GM12891 (cell line): ENCODE measurements at regions not wholly inside any gene's neighbourhood (a gene's known extent, or its start where the extent isn't known, plus 50 kb on each side); places are given as distances from the start of the nearest gene placed in this dataset.

Experiments
- DNase-seq: peaks from one replicate; pipeline ENCODE4 v3.0.0; 2011; ENCODE audit warnings: low spot score; ENCODE audit not compliant: insufficient read length
- FAIRE-seq: peaks from 2 replicates; lab custom pipeline; 2011; peaks lifted over from hg19 to GRCh38; lab: Jason Lieb, UNC
- PAX5 ChIP-seq: IDR thresholded peaks from 2 replicates; pipeline ENCODE4 v1.6.1; 2011; ENCODE audit warnings: low read length, moderate library complexity, mild to moderate bottlenecking; ENCODE audit not compliant: insufficient read depth, severe bottlenecking
- POLR2A ChIP-seq: IDR thresholded peaks from 2 replicates; pipeline ENCODE4 v1.6.1; 2011; ENCODE audit warnings: low read depth, low read length, control low read depth
- POLR2AphosphoS5 ChIP-seq: IDR thresholded peaks from 2 replicates; pipeline ENCODE4 v1.6.1; 2011; ENCODE audit warnings: low read depth, low read length, control low read depth
- POU2F2 ChIP-seq: IDR thresholded peaks from 2 replicates; pipeline ENCODE4 v1.6.1; 2011; ENCODE audit warnings: low read depth, mild to moderate bottlenecking, control low read depth, low read length, moderate library complexity
- SPI1 ChIP-seq: IDR thresholded peaks from 2 replicates; pipeline ENCODE4 v1.6.1; 2011; ENCODE audit warnings: low read depth, low read length, control low read depth
- TAF1 ChIP-seq: IDR thresholded peaks from 2 replicates; pipeline ENCODE4 v1.6.1; 2011; ENCODE audit warnings: low read depth, low read length, control low read depth

DNA sequence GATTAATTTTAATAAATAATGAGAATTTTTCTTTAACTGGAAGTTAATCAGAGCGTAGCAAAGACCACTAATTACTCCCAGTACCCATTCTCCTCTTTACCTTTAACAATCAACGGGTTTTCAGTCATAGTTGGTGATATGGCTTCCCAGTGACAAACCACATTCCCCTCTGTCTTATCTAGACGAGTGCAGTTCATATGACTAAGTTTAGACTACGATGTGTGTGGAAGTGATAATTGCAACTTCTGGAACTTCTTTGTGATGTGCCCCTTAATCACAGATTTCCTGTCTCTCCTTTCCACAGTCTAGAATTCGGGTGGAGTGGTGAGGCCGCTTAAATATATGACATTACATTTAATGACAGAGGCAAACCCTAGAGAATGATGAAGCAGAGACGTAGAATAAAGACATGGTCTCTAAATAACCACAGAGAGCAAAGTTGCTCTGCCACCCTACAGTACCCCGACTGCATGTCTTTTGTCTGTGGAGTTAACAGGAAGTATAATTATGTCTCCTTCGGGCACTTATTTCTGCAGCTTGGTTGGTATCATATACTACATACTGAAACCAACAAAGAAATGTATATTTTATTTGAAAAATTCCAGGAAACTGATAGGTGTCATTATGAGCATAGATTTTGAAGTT is 693.3 kb upstream of the CDH7 start:
- no peak for DNase-seq
- FAIRE-seq = no peak
- TF ChIP-seq POLR2A (no peak), POU2F2 (no peak), SPI1 (no peak), PAX5 (no peak), TAF1 (no peak), POLR2AphosphoS5 (no peak)

DNA sequence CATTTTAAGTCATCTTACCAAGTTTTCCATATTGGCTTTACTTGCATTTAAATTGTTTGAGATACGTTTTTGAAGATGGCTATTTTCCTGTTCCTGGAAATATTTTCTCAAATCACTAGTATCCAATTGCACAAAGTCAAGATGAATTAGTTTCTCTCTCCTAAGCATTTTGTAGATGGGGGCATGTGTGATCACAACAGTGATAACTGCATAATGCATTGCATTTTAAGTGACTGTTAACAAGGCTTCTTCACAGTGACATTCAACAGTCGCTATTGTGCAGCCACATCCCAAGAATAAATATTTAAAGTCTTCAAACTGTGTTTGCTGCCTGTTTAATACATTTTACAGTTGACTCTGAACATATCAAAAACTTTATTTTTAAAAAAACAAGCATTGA is 694.2 kb upstream of the CDH7 start:
- DNase-seq (no peak), FAIRE-seq (no peak)
- TF ChIP-seq TAF1 = no peak
- no peak for TF ChIP-seq POU2F2

DNA sequence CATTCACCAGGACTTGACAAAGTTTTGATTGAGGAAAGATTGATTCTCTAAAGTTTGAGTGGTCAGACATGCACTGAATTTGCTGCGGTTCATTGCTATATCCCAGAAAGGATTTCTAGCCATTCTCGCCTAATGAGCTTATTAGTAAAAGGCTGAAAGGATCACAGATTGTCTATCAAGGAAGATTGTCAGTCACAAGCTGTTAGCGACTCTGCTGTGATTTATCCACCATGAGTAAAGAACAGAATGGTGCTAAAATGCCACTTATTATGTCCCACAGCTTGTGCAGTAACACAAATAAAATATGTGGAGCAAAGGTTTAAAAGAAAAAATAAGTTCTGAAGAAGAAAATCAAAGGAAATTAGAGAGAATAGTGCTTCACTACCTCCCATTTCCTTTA is 701.2 kb upstream of the CDH7 start:
- no peak for DNase-seq
- TF ChIP-seq TAF1 (no peak), POLR2A (no peak), POU2F2 (no peak), SPI1 (no peak), POLR2AphosphoS5 (no peak), PAX5 (no peak)
- FAIRE-seq = no peak

DNA sequence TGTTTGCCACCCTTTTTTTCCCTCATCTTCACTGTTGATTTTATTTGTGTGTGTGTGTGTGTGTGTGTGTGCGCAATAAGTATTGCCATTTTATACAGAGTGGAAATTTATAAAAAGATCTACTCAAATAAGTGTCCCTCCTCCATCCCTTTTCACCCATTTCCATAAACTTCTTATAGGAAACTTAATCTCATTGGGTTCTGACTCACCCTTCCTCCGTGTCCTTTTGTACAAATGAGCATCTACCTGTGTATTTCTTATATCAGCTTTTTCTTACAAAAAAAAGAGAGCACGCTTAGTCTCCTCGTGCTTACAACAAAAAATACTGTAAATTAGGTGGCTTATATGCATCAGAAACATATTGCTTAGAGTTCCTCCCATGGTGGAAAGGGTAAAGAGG is 711.2 kb upstream of the CDH7 start:
- DNase-seq (no peak), FAIRE-seq (no peak)
- no peak for TF ChIP-seq POLR2A
- no peak for TF ChIP-seq POLR2AphosphoS5
- no peak for TF ChIP-seq PAX5
- no peak for TF ChIP-seq SPI1
- TF ChIP-seq POU2F2 = no peak
- no peak for TF ChIP-seq TAF1

DNA sequence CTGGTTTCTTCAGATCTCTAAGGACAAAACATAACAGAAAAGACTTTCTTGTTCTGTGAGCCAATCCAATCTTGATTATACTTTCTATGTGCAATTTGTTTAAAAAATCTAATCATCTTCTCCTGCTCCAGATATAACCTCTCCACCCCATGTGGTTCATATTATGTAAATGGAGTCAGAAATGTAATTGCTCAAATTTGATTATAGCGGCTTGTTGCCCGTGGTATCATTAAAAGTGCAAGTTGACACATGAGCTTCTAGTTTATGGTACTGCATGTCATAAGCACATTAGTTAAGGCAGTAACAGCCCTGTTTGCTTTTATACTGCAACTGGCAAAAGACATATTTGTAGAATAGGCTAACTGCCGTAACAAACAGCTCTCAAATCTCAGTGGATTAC is 715.1 kb upstream of the CDH7 start:
- FAIRE-seq (no peak), DNase-seq (no peak)
- TF ChIP-seq TAF1 = no peak
- TF ChIP-seq POLR2A = no peak
- TF ChIP-seq SPI1 = no peak
- TF ChIP-seq PAX5 = no peak
- no peak for TF ChIP-seq POLR2AphosphoS5
- TF ChIP-seq POU2F2 = no peak

DNA sequence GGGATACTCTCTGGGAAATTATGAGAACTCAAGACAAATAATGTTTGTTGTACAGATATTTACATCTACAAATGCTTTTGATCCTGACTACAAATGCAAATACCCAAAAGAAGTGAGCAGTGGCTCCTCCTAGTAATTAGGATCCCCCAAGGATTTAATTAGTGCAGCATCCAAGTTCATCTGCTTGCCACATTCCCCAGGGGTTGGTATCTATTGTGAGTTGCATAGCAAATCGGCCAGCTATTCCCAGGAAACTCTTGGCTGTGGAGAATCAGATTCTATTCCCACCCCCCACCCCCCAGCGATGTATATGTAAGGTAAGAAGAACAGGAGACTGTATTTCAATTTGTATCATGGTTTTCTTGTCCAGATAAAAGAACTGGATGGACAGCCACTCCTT is 725.1 kb upstream of the CDH7 start:
- DNase-seq = no peak
- no peak for FAIRE-seq
- TF ChIP-seq POLR2A = no peak
- TF ChIP-seq SPI1 = no peak
- no peak for TF ChIP-seq TAF1
- TF ChIP-seq PAX5 = no peak
- TF ChIP-seq POLR2AphosphoS5 = no peak
- TF ChIP-seq POU2F2 = no peak

DNA sequence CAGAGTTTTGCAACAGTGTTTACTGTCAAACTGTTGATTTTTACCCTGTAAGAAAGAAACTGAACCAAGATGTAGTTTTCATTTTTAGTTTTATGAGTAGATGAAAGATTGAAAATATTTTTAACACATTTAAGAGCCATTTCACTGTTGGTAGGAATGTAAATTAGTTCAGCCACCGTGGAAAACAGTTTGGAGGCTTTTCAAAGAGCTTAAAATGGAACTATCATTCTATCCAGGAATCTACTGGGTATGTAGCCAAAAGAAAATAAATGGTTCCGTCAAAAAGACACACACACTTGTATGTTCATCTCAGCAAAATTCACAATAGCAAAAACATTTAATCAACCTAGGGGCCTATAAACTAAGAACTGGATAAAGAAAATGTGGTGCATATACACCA is 729.8 kb upstream of the CDH7 start:
- no peak for FAIRE-seq
- no peak for TF ChIP-seq SPI1
- TF ChIP-seq POLR2AphosphoS5 = no peak
- DNase-seq = no peak

DNA sequence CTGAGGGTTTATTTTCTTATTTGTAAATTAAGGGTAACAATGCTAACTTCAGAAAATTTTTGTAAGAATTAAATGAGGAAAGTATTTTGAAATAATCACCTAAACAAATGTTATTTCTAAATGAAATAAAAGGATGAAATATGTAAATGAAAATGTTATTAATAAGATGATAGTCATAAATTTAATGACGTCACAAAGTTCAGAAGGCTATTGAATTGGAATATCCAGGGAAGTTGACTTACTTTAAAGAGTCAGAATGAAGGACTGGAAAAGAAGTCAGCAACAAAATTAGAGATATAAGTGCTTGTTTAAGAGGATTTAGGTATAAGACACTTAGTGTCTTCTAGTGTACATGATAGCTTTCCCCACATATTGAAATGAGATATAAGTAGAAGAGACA is 732.6 kb upstream of the CDH7 start:
- TF ChIP-seq POLR2AphosphoS5 (no peak), TAF1 (no peak), PAX5 (no peak), POLR2A (no peak), POU2F2 (no peak), SPI1 (no peak)
- FAIRE-seq (no peak), DNase-seq (no peak)

DNA sequence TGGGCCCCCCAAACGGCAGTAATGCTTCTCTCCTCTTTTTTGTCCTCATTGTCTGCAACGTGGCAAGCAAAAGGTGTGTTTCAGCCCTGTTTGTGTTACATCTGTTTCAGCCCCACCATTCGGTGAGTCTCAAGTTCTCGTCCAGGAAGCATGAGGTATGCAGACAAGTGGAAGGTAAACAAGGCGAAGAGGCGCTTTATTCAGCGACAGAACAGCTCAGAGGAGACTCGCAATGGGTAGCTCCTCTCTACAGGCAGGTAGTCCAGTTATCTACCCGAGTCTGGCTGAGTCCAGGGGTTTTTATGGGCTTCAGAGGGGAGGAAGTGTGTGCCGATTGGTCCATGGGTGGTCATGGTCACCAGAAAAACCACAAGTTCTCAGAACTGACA is 733.4 kb upstream of the CDH7 start:
- FAIRE-seq (no peak), DNase-seq (no peak)
- TF ChIP-seq PAX5 (no peak), POLR2A (no peak), POLR2AphosphoS5 (no peak), POU2F2 (no peak), TAF1 (no peak), SPI1 (no peak)

DNA sequence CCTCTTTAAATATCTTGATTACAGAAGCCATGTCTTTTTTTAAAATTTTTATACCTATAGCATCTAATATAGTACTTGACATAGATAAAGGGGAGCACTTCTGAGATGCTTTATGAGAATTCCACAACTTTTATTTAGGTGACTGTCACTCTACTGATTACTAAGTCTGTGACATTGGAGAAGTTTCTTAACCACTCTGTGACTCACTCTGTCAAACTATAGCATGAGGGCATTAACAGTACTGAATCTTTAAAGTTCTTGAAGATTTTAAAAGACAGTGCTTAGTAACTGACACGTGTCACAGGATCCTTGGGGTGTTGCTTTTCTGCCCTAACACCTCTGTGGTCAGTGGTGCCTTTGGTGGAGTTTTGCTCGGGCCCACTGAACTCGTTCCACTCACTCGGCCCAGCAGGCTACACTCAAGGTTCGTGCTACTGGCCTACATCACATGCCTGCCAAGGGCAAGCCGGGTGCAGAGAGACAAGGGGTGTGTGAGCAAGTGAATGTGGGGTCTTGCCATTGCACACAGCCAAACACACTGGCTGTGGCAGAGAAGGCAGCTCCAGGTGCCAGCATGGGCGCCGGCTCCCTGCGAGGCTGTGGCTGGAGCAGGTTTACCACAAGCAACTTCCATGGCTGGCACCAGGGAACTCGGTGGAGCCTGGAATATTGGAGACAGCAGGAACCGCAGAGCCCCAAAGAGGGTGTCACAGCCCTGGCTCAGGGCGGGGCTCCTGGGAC is 734.0 kb upstream of the CDH7 start:
- DNase-seq = no peak
- no peak for FAIRE-seq
- TF ChIP-seq PAX5 (no peak), POU2F2 (no peak), POLR2A (no peak), POLR2AphosphoS5 (no peak), SPI1 (no peak), TAF1 (no peak)
